ENCODE measurements at regions not wholly inside any gene's neighbourhood (a gene's known extent, or its start where the extent isn't known, plus 50 kb on each side); places are given as distances from the start of the nearest gene placed in this dataset.

DNA sequence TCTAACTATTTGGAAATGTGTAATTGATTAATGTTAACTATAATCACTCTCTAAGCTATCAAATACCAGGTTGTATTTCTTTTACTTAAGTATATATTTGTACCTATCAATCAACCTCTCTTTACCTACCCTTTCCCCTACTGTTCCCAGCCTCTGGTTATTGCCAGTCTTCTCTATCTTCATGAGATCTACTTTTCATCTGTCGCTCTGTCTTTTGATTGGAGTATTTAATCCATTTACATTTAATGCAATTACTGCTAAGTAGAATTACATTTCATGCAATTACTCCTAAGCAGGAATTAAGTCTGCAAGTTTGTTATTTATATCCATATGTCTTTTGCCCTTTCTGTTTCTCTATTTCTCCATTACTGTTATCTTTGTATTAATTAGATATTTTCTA, 148.1 kb downstream of the MAT2B start:
- H2AFZ ChIP-seq (ENCODE audit: insufficient read depth, low read depth, low read length, poor library complexity, severe bottlenecking), result no peak overlapping the region
- ATAC-seq (ENCODE audit: low read depth), result no peak
- WGBS (ENCODE audit: insufficient coverage), result no CpG with 5 or more reads among the region's 1 CpG
- Mint-ChIP-seq H3K9me3 (ENCODE audit: insufficient read depth) (no peaks in the 10 kb centered on the region), H3K4me1 (no peaks in the 10 kb centered on the region), H3K4me3 (no peak overlapping the region), H3K27ac (no peak overlapping the region), H3K27me3 (no peaks in the 10 kb centered on the region)
- H3K36me3 ChIP-seq (replicated peaks in 1 of 2; ENCODE audit: control extremely low read depth in 1 of 2, control insufficient read depth in 1 of 2, extremely low read depth in 1 of 2, insufficient read depth in 2 of 2, low read length in 1 of 2), result no peaks in the 10 kb centered on the region
- H3K79me2 ChIP-seq (ENCODE audit: control insufficient read depth, insufficient read depth, low read length), result no peaks in the 10 kb centered on the region
- H3K4me3 ChIP-seq (ENCODE audit: control extremely low read depth in 1 of 5, extremely low read depth in 1 of 5, insufficient read depth in 1 of 5, low read depth in 2 of 5, low read length in 4 of 5), result no peak overlapping the region
- no peak overlapping the region for H3K9ac ChIP-seq (ENCODE audit: low read length)
- H4K20me1 ChIP-seq (ENCODE audit: control insufficient read depth, insufficient read depth, low read length, poor library complexity, severe bottlenecking), result no peaks in the 10 kb centered on the region
- TF ChIP-seq, protein P1, sequence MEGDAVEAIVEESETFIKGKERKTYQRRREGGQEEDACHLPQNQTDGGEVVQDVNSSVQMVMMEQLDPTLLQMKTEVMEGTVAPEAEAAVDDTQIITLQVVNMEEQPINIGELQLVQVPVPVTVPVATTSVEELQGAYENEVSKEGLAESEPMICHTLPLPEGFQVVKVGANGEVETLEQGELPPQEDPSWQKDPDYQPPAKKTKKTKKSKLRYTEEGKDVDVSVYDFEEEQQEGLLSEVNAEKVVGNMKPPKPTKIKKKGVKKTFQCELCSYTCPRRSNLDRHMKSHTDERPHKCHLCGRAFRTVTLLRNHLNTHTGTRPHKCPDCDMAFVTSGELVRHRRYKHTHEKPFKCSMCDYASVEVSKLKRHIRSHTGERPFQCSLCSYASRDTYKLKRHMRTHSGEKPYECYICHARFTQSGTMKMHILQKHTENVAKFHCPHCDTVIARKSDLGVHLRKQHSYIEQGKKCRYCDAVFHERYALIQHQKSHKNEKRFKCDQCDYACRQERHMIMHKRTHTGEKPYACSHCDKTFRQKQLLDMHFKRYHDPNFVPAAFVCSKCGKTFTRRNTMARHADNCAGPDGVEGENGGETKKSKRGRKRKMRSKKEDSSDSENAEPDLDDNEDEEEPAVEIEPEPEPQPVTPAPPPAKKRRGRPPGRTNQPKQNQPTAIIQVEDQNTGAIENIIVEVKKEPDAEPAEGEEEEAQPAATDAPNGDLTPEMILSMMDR (IDR thresholded peaks at IDR 0.05), result no peak
- no peak for TF ChIP-seq EZH2 (IDR thresholded peaks at IDR 0.05; ENCODE audit: borderline replicate concordance, insufficient read depth, low read depth, low read length, poor library complexity, severe bottlenecking)
- ChIA-PET CTCF (no interaction called here), POLR2A (no interaction called here)
- no peaks in the 10 kb centered on the region for H3K4me1 ChIP-seq (ENCODE audit: control insufficient read depth in 2 of 2, insufficient read depth in 2 of 2, low read length in 2 of 2)
- H3K27me3 ChIP-seq (replicated peaks in 1 of 4; ENCODE audit: control extremely low read depth in 1 of 4, control insufficient read depth in 3 of 4, insufficient read depth in 4 of 4, low read length in 3 of 4), result no peaks in the 10 kb centered on the region
- no peak overlapping the region for H3K27ac ChIP-seq (ENCODE audit: low read length in 2 of 2)
- intact Hi-C loops (cut with micrococcal nuclease), result no loop called here
- peaks cover 0 to 4% (median 0%) of the 10 kb centered on the region in 3 donors for H3K9me3 ChIP-seq (ENCODE audit: control extremely low read depth in 1 of 3, control insufficient read depth in 2 of 3, insufficient read depth in 1 of 3, low read length in 2 of 3)
- no peak for DNase-seq
- H3K4me2 ChIP-seq (replicated peaks; ENCODE audit: low read depth, low read length, poor library complexity, severe bottlenecking), result no peak overlapping the region

DNA sequence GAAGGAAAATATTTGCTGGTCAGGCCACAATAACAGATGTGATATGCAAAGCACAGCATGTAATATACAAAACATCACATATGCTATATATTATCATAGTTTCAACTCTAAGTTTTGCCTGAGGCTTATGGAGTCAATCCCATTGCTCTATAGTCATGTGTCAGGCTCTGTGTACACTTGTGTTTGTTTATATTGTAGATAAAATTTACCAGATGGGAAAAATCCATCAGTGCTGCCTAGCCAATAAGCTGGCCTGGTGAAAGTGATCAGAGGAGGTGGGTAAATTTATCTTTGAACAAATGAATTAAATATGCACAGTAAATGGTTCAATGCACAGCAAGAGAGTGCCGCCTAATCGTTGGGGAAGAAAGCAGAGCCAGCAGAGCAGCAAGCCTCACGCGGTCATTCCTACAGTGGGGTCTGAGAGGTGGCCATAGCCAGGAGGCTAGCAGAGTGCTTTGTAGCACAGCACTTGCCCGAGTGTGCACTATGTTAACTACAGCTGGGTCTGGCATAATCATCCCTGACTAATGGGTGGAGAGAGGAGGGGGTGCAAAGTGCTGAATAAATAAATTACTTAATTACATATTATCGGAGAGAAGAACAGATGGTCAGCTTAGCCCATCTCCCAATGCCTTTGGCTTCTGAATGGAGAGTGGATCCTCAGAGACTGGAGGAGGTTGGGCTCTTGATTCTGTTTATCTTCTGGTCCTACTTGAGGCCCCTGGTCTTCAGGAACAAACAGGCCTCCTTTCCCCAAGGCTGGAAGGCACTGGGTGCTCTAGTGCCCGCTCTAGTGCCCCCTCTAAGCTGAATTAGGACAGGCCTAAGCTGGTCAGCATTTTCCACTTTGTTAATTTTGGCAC, 153.5 kb downstream of the MAT2B start:
- H2AFZ ChIP-seq (ENCODE audit: insufficient read depth, low read depth, low read length, poor library complexity, severe bottlenecking), result no peak overlapping the region
- H4K20me1 ChIP-seq (ENCODE audit: control insufficient read depth, insufficient read depth, low read length, poor library complexity, severe bottlenecking), result no peaks in the 10 kb centered on the region
- H3K4me3 Mint-ChIP-seq, result no peak overlapping the region
- H3K4me2 ChIP-seq (replicated peaks; ENCODE audit: low read depth, low read length, poor library complexity, severe bottlenecking), result no peak overlapping the region
- no peak for ATAC-seq (ENCODE audit: low read depth)
- no peaks in the 10 kb centered on the region for H3K9me3 Mint-ChIP-seq (ENCODE audit: insufficient read depth)
- DNase-seq, result no peak
- TF ChIP-seq EZH2 (IDR thresholded peaks at IDR 0.05; ENCODE audit: borderline replicate concordance, insufficient read depth, low read depth, low read length, poor library complexity, severe bottlenecking), result no peak
- TF ChIP-seq, protein P1 (IDR thresholded peaks at IDR 0.05), result no peak
- peaks cover 8% of the 10 kb centered on the region for H3K27me3 Mint-ChIP-seq
- H3K36me3 ChIP-seq (replicated peaks in 1 of 2; ENCODE audit: control extremely low read depth in 1 of 2, control insufficient read depth in 1 of 2, extremely low read depth in 1 of 2, insufficient read depth in 2 of 2, low read length in 1 of 2), result no peaks in the 10 kb centered on the region
- no peak overlapping the region for H3K27ac ChIP-seq (ENCODE audit: low read length in 2 of 2)
- H3K4me1 Mint-ChIP-seq, result no peaks in the 10 kb centered on the region
- ChIA-PET POLR2A (no interaction called here), CTCF (no interaction called here)
- intact Hi-C loops (cut with micrococcal nuclease), result no loop called here
- no peaks in the 10 kb centered on the region for H3K4me1 ChIP-seq (ENCODE audit: control insufficient read depth in 2 of 2, insufficient read depth in 2 of 2, low read length in 2 of 2)
- H3K9me3 ChIP-seq (ENCODE audit: control extremely low read depth in 1 of 3, control insufficient read depth in 2 of 3, insufficient read depth in 1 of 3, low read length in 2 of 3), result peaks cover 0 to 4% (median 0%) of the 10 kb centered on the region in 3 donors
- no peak overlapping the region for H3K9ac ChIP-seq (ENCODE audit: low read length)
- WGBS (ENCODE audit: insufficient coverage), result 89% methylated on average over 4 of the region's 7 CpGs
- no peak overlapping the region for H3K27ac Mint-ChIP-seq
- no peaks in the 10 kb centered on the region for H3K79me2 ChIP-seq (ENCODE audit: control insufficient read depth, insufficient read depth, low read length)
- no peaks in the 10 kb centered on the region for H3K27me3 ChIP-seq (replicated peaks in 1 of 4; ENCODE audit: control extremely low read depth in 1 of 4, control insufficient read depth in 3 of 4, insufficient read depth in 4 of 4, low read length in 3 of 4)
- H3K4me3 ChIP-seq (ENCODE audit: control extremely low read depth in 1 of 5, extremely low read depth in 1 of 5, insufficient read depth in 1 of 5, low read depth in 2 of 5, low read length in 4 of 5), result no peak overlapping the region
